ENCODE measurements at regions not wholly inside any gene's neighbourhood (a gene's known extent, or its start where the extent isn't known, plus 50 kb on each side); places are given as distances from the start of the nearest gene placed in this dataset.

DNA sequence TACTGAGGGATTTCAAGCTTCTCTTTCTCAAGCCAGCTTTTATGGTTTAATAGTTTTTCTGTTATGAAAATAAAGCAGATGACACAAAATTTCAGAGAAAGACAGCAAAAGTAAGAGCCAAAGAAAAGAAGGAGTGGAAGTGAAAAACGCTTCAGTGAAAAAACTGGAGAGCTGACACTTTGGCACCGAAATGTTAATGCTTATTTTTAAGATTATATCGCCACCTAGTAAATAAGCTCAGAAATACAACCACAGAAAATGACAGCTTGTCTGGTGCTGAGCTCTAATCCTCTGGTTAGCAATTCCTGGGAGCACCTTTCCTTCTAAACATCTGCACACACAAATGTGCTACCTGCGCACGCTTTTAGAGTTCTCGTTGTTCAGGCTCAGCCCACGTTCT lies 101.6 kb downstream of the ZPLD1 start:
- H3K36me3 Mint-ChIP-seq (ENCODE audit: unreplicated experiment) = no peaks in the 10 kb centered on the region
- TF ChIP-seq, protein P1, sequence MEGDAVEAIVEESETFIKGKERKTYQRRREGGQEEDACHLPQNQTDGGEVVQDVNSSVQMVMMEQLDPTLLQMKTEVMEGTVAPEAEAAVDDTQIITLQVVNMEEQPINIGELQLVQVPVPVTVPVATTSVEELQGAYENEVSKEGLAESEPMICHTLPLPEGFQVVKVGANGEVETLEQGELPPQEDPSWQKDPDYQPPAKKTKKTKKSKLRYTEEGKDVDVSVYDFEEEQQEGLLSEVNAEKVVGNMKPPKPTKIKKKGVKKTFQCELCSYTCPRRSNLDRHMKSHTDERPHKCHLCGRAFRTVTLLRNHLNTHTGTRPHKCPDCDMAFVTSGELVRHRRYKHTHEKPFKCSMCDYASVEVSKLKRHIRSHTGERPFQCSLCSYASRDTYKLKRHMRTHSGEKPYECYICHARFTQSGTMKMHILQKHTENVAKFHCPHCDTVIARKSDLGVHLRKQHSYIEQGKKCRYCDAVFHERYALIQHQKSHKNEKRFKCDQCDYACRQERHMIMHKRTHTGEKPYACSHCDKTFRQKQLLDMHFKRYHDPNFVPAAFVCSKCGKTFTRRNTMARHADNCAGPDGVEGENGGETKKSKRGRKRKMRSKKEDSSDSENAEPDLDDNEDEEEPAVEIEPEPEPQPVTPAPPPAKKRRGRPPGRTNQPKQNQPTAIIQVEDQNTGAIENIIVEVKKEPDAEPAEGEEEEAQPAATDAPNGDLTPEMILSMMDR (IDR thresholded peaks at IDR 0.05) = peak; percentile 64
- no peak for DNase-seq (ENCODE audit: extremely low spot score, unreplicated experiment)
- no peak overlapping the region for H3K27ac Mint-ChIP-seq (ENCODE audit: unreplicated experiment)
- H3K4me1 Mint-ChIP-seq (ENCODE audit: unreplicated experiment) = no peaks in the 10 kb centered on the region
- no peak overlapping the region for H3K4me3 Mint-ChIP-seq (ENCODE audit: unreplicated experiment)
- no peaks in the 10 kb centered on the region for H3K9me3 Mint-ChIP-seq (ENCODE audit: unreplicated experiment)
- H3K27me3 Mint-ChIP-seq (ENCODE audit: unreplicated experiment) = peaks cover 24% of the 10 kb centered on the region

DNA sequence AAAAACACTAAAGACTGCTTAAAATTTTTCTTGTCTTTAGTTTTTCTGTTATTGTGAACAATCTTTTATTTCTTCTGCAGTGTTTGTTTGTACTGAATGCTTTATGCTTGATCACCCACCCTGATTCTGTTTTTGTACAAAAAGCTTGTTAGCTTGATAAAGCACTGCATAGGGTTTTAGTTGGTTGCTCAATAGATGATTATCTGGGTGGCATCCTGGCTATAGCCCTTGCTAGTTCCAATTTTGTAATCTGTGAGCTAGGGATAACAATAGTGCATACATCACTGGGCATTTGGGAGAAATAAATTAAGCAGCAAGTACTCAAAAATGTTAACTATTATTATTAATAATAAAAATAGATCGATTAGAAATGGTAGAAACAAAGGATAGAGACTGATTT lies 102.3 kb downstream of the ZPLD1 start:
- Mint-ChIP-seq H3K36me3 (ENCODE audit: unreplicated experiment) (no peaks in the 10 kb centered on the region), H3K27ac (ENCODE audit: unreplicated experiment) (no peak overlapping the region)
- TF ChIP-seq, protein P1 (IDR thresholded peaks at IDR 0.05) = no peak

DNA sequence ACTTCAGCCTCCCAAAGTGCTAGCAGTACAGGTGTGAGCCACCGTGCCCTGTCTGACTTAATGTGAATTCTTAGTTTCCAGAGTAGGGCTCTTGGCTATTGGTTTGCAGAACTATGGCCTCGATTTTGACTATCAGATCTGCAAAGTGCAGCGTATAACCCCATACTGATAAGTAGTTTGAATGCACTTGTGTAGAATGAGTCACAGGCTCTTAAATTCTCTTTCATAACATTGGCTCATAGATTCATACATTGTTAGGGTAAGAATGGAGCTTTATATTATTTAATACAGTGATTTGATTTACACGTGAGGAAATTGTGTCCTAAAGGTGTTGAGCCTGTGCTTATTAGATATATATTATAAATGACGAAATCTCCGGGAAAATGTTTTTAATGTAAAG lies 109.9 kb downstream of the ZPLD1 start:
- Mint-ChIP-seq H3K27me3 (ENCODE audit: unreplicated experiment) (peaks cover 37% of the 10 kb centered on the region), H3K36me3 (ENCODE audit: unreplicated experiment) (no peaks in the 10 kb centered on the region), H3K4me3 (ENCODE audit: unreplicated experiment) (no peak overlapping the region), H3K9me3 (ENCODE audit: unreplicated experiment) (no peaks in the 10 kb centered on the region), H3K27ac (ENCODE audit: unreplicated experiment) (no peak overlapping the region), H3K4me1 (ENCODE audit: unreplicated experiment) (no peaks in the 10 kb centered on the region)
- TF ChIP-seq, protein P1 (IDR thresholded peaks at IDR 0.05) = no peak
- DNase-seq (ENCODE audit: extremely low spot score, unreplicated experiment) = no peak

More for the DNA sequence above, 102.3 kb downstream of the ZPLD1 start:
- Mint-ChIP-seq H3K4me3 (ENCODE audit: unreplicated experiment) (no peak overlapping the region), H3K4me1 (ENCODE audit: unreplicated experiment) (no peaks in the 10 kb centered on the region), H3K9me3 (ENCODE audit: unreplicated experiment) (no peaks in the 10 kb centered on the region), H3K27me3 (ENCODE audit: unreplicated experiment) (peaks cover 25% of the 10 kb centered on the region)
- DNase-seq (ENCODE audit: extremely low spot score, unreplicated experiment) = no peak

DNA sequence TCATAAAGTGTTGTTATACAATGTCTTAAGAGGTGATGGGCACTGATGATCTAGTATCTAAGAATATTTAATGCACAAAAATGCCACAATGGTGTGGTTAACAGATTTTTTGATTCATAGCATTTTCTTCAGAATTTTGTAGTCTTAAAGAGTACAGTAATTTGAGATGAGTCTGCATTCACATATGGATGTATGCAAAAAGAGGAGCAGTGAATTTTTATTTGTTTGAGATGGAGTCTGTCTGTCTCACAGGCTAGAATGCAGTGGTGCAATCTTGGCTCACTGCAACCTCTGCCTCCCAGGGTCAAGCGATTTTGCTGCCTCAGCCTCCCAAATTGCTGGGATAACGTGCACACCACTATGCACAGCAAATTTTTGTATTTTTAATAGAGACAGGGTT lies 110.5 kb downstream of the ZPLD1 start:
- no peaks in the 10 kb centered on the region for H3K4me1 Mint-ChIP-seq (ENCODE audit: unreplicated experiment)
- no peak overlapping the region for H3K27ac Mint-ChIP-seq (ENCODE audit: unreplicated experiment)
- no peak overlapping the region for H3K4me3 Mint-ChIP-seq (ENCODE audit: unreplicated experiment)
- H3K9me3 Mint-ChIP-seq (ENCODE audit: unreplicated experiment) = no peaks in the 10 kb centered on the region
- TF ChIP-seq, protein P1 (IDR thresholded peaks at IDR 0.05) = no peak
- DNase-seq (ENCODE audit: extremely low spot score, unreplicated experiment) = no peak
- no peaks in the 10 kb centered on the region for H3K36me3 Mint-ChIP-seq (ENCODE audit: unreplicated experiment)
- H3K27me3 Mint-ChIP-seq (ENCODE audit: unreplicated experiment) = peaks cover 40% of the 10 kb centered on the region

DNA sequence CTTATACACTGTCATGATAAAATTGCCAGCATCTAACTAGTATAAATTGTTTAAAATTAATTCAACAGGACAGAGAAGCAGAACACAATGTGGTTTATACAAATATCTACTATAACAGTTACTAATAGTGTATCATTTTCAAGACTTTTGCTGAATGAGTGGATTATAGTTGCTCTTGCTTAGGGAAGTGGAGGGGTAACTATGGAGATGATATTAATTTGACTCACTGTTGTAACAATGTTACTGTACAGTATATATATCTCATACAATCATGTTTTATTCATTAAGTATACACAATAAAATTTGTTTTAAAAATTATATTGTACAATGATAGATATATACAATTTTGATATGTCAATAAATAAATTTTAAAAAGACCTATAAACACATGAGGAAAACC lies 119.1 kb downstream of the ZPLD1 start:
- H3K27ac Mint-ChIP-seq (ENCODE audit: unreplicated experiment) = no peak overlapping the region
- peaks cover 22% of the 10 kb centered on the region for H3K27me3 Mint-ChIP-seq (ENCODE audit: unreplicated experiment)
- TF ChIP-seq, protein P1 (IDR thresholded peaks at IDR 0.05) = no peak
- no peaks in the 10 kb centered on the region for H3K36me3 Mint-ChIP-seq (ENCODE audit: unreplicated experiment)
- no peak overlapping the region for H3K4me3 Mint-ChIP-seq (ENCODE audit: unreplicated experiment)
- DNase-seq (ENCODE audit: extremely low spot score, unreplicated experiment) = no peak
- H3K4me1 Mint-ChIP-seq (ENCODE audit: unreplicated experiment) = no peaks in the 10 kb centered on the region
- H3K9me3 Mint-ChIP-seq (ENCODE audit: unreplicated experiment) = no peaks in the 10 kb centered on the region
